ENCODE measurements at regions not wholly inside any gene's neighbourhood (a gene's known extent, or its start where the extent isn't known, plus 50 kb on each side); places are given as distances from the start of the nearest gene placed in this dataset.

- POLR2A ChIA-PET, result no interaction called here
- no peak for DNase-seq (ENCODE audit: extremely low spot score)
- TF ChIP-seq CTCF (IDR thresholded peaks at IDR 0.05; ENCODE audit: control extremely low read depth, extremely low read depth, low read depth, missing control alignments), result no peak
- CTCF ChIA-PET, result no interaction called here
These were observed 250.6 kb downstream of the EIPR1 start for GRCh38 chr2:3126911-3127621.

- no peak for TF ChIP-seq CTCF (IDR thresholded peaks at IDR 0.05; ENCODE audit: control extremely low read depth, extremely low read depth, low read depth, missing control alignments)
- POLR2A ChIA-PET, result no interaction called here
- no peak for DNase-seq (ENCODE audit: extremely low spot score)
- CTCF ChIA-PET, result no interaction called here
These were observed 251.3 kb downstream of the EIPR1 start for GRCh38 chr2:3126171-3126910.

DNA sequence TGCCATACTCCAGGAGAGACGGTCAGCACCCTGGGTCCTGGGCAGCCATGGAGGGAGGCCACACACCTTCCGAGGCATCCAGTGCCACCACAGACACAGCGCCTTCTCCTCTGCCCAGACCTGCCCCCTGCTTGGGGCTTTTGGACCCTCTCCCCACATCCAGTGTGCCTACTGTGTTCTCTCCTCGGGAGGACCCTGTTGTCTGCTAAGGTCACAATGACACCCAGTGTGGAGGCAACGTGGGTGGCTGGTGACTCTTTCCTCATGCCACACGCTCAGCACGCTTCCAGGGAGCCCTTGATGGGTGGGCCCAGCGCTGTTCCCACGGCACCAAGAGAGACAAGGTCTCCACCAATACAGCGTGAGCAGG, 251.9 kb downstream of the EIPR1 start:
- ChIA-PET CTCF (no interaction called here), POLR2A (no interaction called here)
- no peak for DNase-seq (ENCODE audit: extremely low spot score)
- TF ChIP-seq CTCF (IDR thresholded peaks at IDR 0.05; ENCODE audit: control extremely low read depth, extremely low read depth, low read depth, missing control alignments), result no peak

GRCh38 chr2:3125001-3125760, 252.4 kb downstream of the EIPR1 start:
- TF ChIP-seq CTCF (IDR thresholded peaks at IDR 0.05; ENCODE audit: control extremely low read depth, extremely low read depth, low read depth, missing control alignments), result no peak
- DNase-seq (ENCODE audit: extremely low spot score), result no peak
- CTCF ChIA-PET, result no interaction called here
- POLR2A ChIA-PET, result no interaction called here

GRCh38 chr2:3122525-3122924, 255.1 kb downstream of the EIPR1 start:
- POLR2A ChIA-PET, result no interaction called here
- no peak for DNase-seq (ENCODE audit: extremely low spot score)
- TF ChIP-seq CTCF (IDR thresholded peaks at IDR 0.05; ENCODE audit: control extremely low read depth, extremely low read depth, low read depth, missing control alignments), result no peak
- CTCF ChIA-PET, result no interaction called here

- TF ChIP-seq CTCF (IDR thresholded peaks at IDR 0.05; ENCODE audit: control extremely low read depth, extremely low read depth, low read depth, missing control alignments), result no peak
- POLR2A ChIA-PET, result no interaction called here
- CTCF ChIA-PET, result no interaction called here
These were observed 256.0 kb downstream of the EIPR1 start for GRCh38 chr2:3121601-3122000.

More at GRCh38 chr2:3121601-3122000, 256.0 kb downstream of the EIPR1 start:
- DNase-seq (ENCODE audit: extremely low spot score), result no peak
